ENCODE measurements at regions not wholly inside any gene's neighbourhood (a gene's known extent, or its start where the extent isn't known, plus 50 kb on each side); places are given as distances from the start of the nearest gene placed in this dataset.

GRCh38 chr4:160869899-160870298, 1293.9 kb downstream of the FSTL5 start:
- TF ChIP-seq, protein P1, sequence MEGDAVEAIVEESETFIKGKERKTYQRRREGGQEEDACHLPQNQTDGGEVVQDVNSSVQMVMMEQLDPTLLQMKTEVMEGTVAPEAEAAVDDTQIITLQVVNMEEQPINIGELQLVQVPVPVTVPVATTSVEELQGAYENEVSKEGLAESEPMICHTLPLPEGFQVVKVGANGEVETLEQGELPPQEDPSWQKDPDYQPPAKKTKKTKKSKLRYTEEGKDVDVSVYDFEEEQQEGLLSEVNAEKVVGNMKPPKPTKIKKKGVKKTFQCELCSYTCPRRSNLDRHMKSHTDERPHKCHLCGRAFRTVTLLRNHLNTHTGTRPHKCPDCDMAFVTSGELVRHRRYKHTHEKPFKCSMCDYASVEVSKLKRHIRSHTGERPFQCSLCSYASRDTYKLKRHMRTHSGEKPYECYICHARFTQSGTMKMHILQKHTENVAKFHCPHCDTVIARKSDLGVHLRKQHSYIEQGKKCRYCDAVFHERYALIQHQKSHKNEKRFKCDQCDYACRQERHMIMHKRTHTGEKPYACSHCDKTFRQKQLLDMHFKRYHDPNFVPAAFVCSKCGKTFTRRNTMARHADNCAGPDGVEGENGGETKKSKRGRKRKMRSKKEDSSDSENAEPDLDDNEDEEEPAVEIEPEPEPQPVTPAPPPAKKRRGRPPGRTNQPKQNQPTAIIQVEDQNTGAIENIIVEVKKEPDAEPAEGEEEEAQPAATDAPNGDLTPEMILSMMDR (optimal IDR thresholded peaks at IDR 0.05 in 1 of 3, IDR thresholded peaks at IDR 0.05 in 1 of 3, conservative IDR thresholded peaks at IDR 0.05 in 1 of 3; ENCODE audit: extremely low read depth in 1 of 3, insufficient read depth in 2 of 3, low read length in 3 of 3) = no peak
- no peak for TF ChIP-seq EZH2 (IDR thresholded peaks at IDR 0.05; ENCODE audit: low read length)

Data from keratinocyte (primary cell).